Neural cell (in vitro differentiated cells): ENCODE measurements at regions not wholly inside any gene's neighbourhood (a gene's known extent, or its start where the extent isn't known, plus 50 kb on each side); places are given as distances from the start of the nearest gene placed in this dataset.

Experiments
- H2AFZ ChIP-seq: fragments of 200-600, 300-800 bp; sonication (generic), shearing (Covaris generic); 2 replicates; pipeline ENCODE4 v1.6.0; 2014; ENCODE audit warnings: low read depth, mild to moderate bottlenecking, antibody characterized with exemption, low read length, moderate library complexity
- H3F3A ChIP-seq: fragments of 200-600 bp; shearing (Covaris generic); 2 replicates; pipeline ENCODE4 v1.6.1; 2016; ENCODE audit warnings: mild to moderate bottlenecking, moderate library complexity, mixed read lengths, antibody characterized with exemption, low read length; ENCODE audit not compliant: insufficient read depth, poor library complexity, severe bottlenecking
- H3K27ac ChIP-seq: fragments of 200-600, 300-800 bp; sonication (generic), shearing (Covaris generic); 2 replicates; pipeline ENCODE4 v1.5.1; 2014; ENCODE audit warnings: mild to moderate bottlenecking, low read length, moderate library complexity
- H3K27me3 ChIP-seq: fragments of 300-800, 200-600 bp; sonication (generic), shearing (Covaris generic); 2 replicates; pipeline ENCODE4 v1.6.0; 2014; ENCODE audit warnings: mild to moderate bottlenecking, low read depth, low read length, moderate library complexity; ENCODE audit not compliant: insufficient read depth
- H3K36me3 ChIP-seq: fragments of 300-800, 200-600 bp; sonication (generic), shearing (Covaris generic); 2 replicates; pipeline ENCODE4 v1.5.1; 2014; ENCODE audit warnings: mild to moderate bottlenecking, antibody characterized with exemption, low read length, moderate library complexity; ENCODE audit not compliant: insufficient read depth
- H3K4me2 ChIP-seq: fragments of 300-800, 200-600 bp; sonication (generic), shearing (Covaris generic); 2 replicates; pipeline ENCODE4 v1.6.0; 2014; ENCODE audit warnings: mild to moderate bottlenecking, low read length
- H3K4me3 ChIP-seq: fragments of 300-800, 200-600 bp; sonication (generic), shearing (Covaris generic); 2 replicates; pipeline ENCODE4 v1.5.1; 2014; ENCODE audit warnings: mild to moderate bottlenecking, low read length, moderate library complexity
- H3K79me2 ChIP-seq: fragments of 200-600 bp; shearing (Covaris generic); replicated peaks from 2 replicates; pipeline ENCODE4 v1.6.0; 2014; ENCODE audit warnings: mild to moderate bottlenecking, low read length, moderate library complexity; ENCODE audit not compliant: insufficient read depth
- H3K9ac ChIP-seq: fragments of 300-800, 200-600 bp; sonication (generic), shearing (Covaris generic); 2 replicates; pipeline ENCODE4 v1.6.1; 2016; ENCODE audit warnings: mild to moderate bottlenecking, low read length, mixed read lengths
- H3K9me2 ChIP-seq: fragments of 200-600 bp; shearing (Covaris generic); 2 replicates; pipeline ENCODE4 v1.6.1; 2016; ENCODE audit warnings: mild to moderate bottlenecking, low read length, mixed read lengths; ENCODE audit not compliant: insufficient read depth
- H3K9me3 ChIP-seq: fragments of 200-600, 300-800 bp; sonication (generic), shearing (Covaris generic); 2 replicates; pipeline ENCODE4 v1.6.1; 2016; ENCODE audit warnings: mild to moderate bottlenecking, mixed run types, low read length, moderate library complexity, mixed read lengths
- H4K20me1 ChIP-seq: fragments of 200-600 bp; shearing (Covaris generic); 2 replicates; pipeline ENCODE4 v1.6.1; 2016; ENCODE audit warnings: mild to moderate bottlenecking, mixed run types; ENCODE audit not compliant: insufficient read depth
- CTCF ChIP-seq: fragments of 450-650 bp; IDR thresholded peaks from 2 replicates; pipeline ENCODE4 v1.5.1; 2014; ENCODE audit warnings: antibody characterized with exemption, mild to moderate bottlenecking, moderate library complexity; ENCODE audit not compliant: poor library complexity, severe bottlenecking
- EP300 ChIP-seq: fragments of 450-650 bp; conservative IDR thresholded peaks from 2 replicates; pipeline ENCODE4 v1.6.1; 2014; ENCODE audit warnings: antibody characterized with exemption, mild to moderate bottlenecking, moderate library complexity; ENCODE audit not compliant: poor library complexity, severe bottlenecking
- EZH2 ChIP-seq: fragments of 200-600, 300-800 bp; shearing (Covaris generic), sonication (generic); IDR thresholded peaks from 2 replicates; pipeline ENCODE4 v1.6.1; 2014; ENCODE audit warnings: antibody characterized with exemption, low read length, borderline replicate concordance, mild to moderate bottlenecking; ENCODE audit not compliant: insufficient read depth, poor library complexity, severe bottlenecking
- MXI1 ChIP-seq: fragments of 450-650 bp; conservative IDR thresholded peaks from 2 replicates; pipeline ENCODE4 v1.6.1; 2014; ENCODE audit warnings: antibody characterized with exemption, mild to moderate bottlenecking; ENCODE audit not compliant: poor library complexity, severe bottlenecking
- POLR2AphosphoS5 ChIP-seq: IDR thresholded peaks from 2 replicates; pipeline ENCODE4 v1.6.1; 2012
- RAD21 ChIP-seq: fragments of 450-650 bp; conservative IDR thresholded peaks from 2 replicates; pipeline ENCODE4 v1.6.1; 2014; ENCODE audit warnings: antibody characterized with exemption, mild to moderate bottlenecking, moderate library complexity
- REST ChIP-seq: IDR thresholded peaks from 2 replicates; pipeline ENCODE4 v1.6.1; 2012; ENCODE audit warnings: borderline replicate concordance
- SMC3 ChIP-seq: fragments of 450-650 bp; conservative IDR thresholded peaks from 2 replicates; pipeline ENCODE4 v1.6.1; 2014; ENCODE audit warnings: antibody characterized with exemption, mild to moderate bottlenecking, moderate library complexity; ENCODE audit not compliant: poor library complexity
- TAF1 ChIP-seq: IDR thresholded peaks from 2 replicates; pipeline ENCODE4 v1.6.1; 2012; ENCODE audit warnings: low read depth

GRCh38 chr2:216275890-216276289, 96.4 kb downstream of the MARCHF4 start:
- H3K27me3 ChIP-seq, result no peaks in the 10 kb centered on the region
- H3K4me3 ChIP-seq, result no peak overlapping the region
- H3K9me3 ChIP-seq, result no peaks in the 10 kb centered on the region
- no peak overlapping the region for H3K27ac ChIP-seq
- H2AFZ ChIP-seq, result no peak overlapping the region
- no peak overlapping the region for H3K4me2 ChIP-seq
- H3K79me2 ChIP-seq, result no peaks in the 10 kb centered on the region
- H3K36me3 ChIP-seq, result peaks cover 6% of the 10 kb centered on the region
- H3F3A ChIP-seq, result no peaks in the 10 kb centered on the region
- H3K9me2 ChIP-seq, result no peaks in the 10 kb centered on the region
- H4K20me1 ChIP-seq, result no peaks in the 10 kb centered on the region
- H3K9ac ChIP-seq, result no peak overlapping the region
- TF ChIP-seq REST, result no peak
- TF ChIP-seq TAF1, result no peak
- no peak for TF ChIP-seq MXI1
- no peak for TF ChIP-seq CTCF
- no peak for TF ChIP-seq SMC3
- TF ChIP-seq EZH2, result no peak
- no peak for TF ChIP-seq POLR2AphosphoS5

- H3K27ac ChIP-seq, result no peak overlapping the region
- no peaks in the 10 kb centered on the region for H4K20me1 ChIP-seq
- H3K79me2 ChIP-seq, result no peaks in the 10 kb centered on the region
- TF ChIP-seq EP300, result no peak
- TF ChIP-seq SMC3, result no peak
- TF ChIP-seq TAF1, result no peak
- TF ChIP-seq RAD21, result no peak
- TF ChIP-seq POLR2AphosphoS5, result no peak
- no peak for TF ChIP-seq MXI1
- TF ChIP-seq CTCF, result no peak
- no peak for TF ChIP-seq REST
- no peak for TF ChIP-seq EZH2
- H3K9me2 ChIP-seq, result no peaks in the 10 kb centered on the region
- H3F3A ChIP-seq, result no peaks in the 10 kb centered on the region
- no peak overlapping the region for H2AFZ ChIP-seq
- H3K9me3 ChIP-seq, result no peaks in the 10 kb centered on the region
- H3K27me3 ChIP-seq, result no peaks in the 10 kb centered on the region
- no peak overlapping the region for H3K4me2 ChIP-seq
- no peak overlapping the region for H3K4me3 ChIP-seq
- H3K9ac ChIP-seq, result no peak overlapping the region
- H3K36me3 ChIP-seq, result peaks cover 6% of the 10 kb centered on the region
These were observed 98.0 kb downstream of the MARCHF4 start for GRCh38 chr2:216274194-216274840.
